ENCODE measurements at regions not wholly inside any gene's neighbourhood (a gene's known extent, or its start where the extent isn't known, plus 50 kb on each side); places are given as distances from the start of the nearest gene placed in this dataset.

DNA sequence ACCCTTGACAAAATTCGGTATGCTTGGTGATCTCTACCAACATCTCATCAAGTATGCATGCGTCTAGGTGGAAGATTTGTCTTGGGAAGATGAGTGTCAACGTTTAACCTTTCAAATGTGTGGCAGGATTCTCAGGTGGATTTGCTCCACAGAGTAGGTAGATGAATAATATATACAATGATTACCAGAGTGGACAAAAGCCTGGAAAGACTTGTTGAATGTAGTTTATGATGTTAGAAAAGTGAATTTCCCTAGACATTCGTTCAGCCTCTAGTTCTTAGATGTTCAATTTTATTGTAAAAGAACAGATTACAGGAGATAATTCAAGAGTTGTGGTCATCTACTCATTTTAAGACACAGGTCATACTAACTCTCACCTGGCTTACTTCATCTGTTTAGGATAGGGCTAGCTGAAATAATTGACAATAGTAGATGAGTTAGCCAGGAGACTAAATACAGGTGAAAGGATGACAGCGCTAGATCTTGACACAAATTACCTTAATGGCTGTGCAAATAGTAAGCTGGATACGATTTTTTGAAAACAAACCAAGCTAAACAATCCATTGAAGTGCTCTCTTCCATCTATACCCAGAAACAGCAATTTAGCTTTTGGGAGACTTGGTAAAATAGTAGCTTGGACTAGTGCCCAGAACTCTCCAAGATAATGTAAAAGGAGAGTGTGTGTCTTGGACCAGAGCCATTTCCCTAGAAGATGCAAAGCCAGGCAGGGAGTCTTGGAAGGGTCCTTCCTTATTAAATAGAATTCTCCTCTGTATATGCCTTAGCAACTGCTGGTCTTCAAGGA is 168.0 kb downstream of the DACT1 start:
- intact Hi-C loops (cut with micrococcal nuclease; ENCODE audit: unreplicated experiment): no loop called here
- Histone ChIP-seq H3K36me3 (replicated peaks in 1 of 2; ENCODE audit: control insufficient read depth in 1 of 2, insufficient read depth in 2 of 2, low read length in 2 of 2) (no peaks in the 10 kb centered on the region), H3K4me1 (ENCODE audit: insufficient read depth, low read length) (no peaks in the 10 kb centered on the region), H3K4me3 (replicated peaks in 1 of 3; ENCODE audit: insufficient read depth in 1 of 3, low read depth in 2 of 3, low read length in 3 of 3) (no peak overlapping the region), H3K9ac (ENCODE audit: insufficient read depth, low read depth, low read length) (no peak overlapping the region), H3K4me2 (ENCODE audit: low read depth, low read length) (no peak overlapping the region), H3K79me2 (ENCODE audit: insufficient read depth, low read length) (no peaks in the 10 kb centered on the region), H3K9me3 (ENCODE audit: low read length) (no peaks in the 10 kb centered on the region), H4K20me1 (ENCODE audit: insufficient read depth, low read length) (no peaks in the 10 kb centered on the region), H2AFZ (ENCODE audit: low read length) (no peak overlapping the region), H3K27me3 (ENCODE audit: control insufficient read depth in 1 of 2, insufficient read depth in 2 of 2, low read length in 2 of 2) (no peaks in the 10 kb centered on the region), H3K27ac (ENCODE audit: extremely low read length, insufficient read depth, low read length) (no peak overlapping the region)
- in situ Hi-C loops (cut with HindIII; ENCODE audit: extremely low pct_ligation_motif_present, low pct_unique_long_range_greater_than_20kb): no loop called here
- FAIRE-seq (no peak), ATAC-seq (no peak), DNase-seq (ENCODE audit: low spot score) (no peak)
- CTCF ChIA-PET (ENCODE audit: low intra/inter-chr PET ratio, low total read pairs): no interaction called here
- POLR2A ChIA-PET: no interaction called here
- BruUV-seq (replicated peaks): no TSS peak
- 1% methylated on average over 6 of the region's 6 CpGs for WGBS (ENCODE audit: low lambda C conversion rate)
- TF ChIP-seq ARHGAP35 (CRISPR knock-in tag; IDR thresholded peaks at IDR 0.05; ENCODE audit: borderline replicate concordance) (no peak), KMT2A (CRISPR knock-in tag; IDR thresholded peaks at IDR 0.05) (no peak), JARID2 (CRISPR knock-in tag; IDR thresholded peaks at IDR 0.05; ENCODE audit: insufficient replicate concordance) (no peak), RELA (CRISPR knock-in tag; IDR thresholded peaks at IDR 0.05) (no peak), HOXA3 (CRISPR knock-in tag; IDR thresholded peaks at IDR 0.05) (no peak), MBD4 (IDR thresholded peaks at IDR 0.05; ENCODE audit: borderline replicate concordance, low read length) (no peak), ZNF205 (CRISPR knock-in tag; IDR thresholded peaks at IDR 0.05) (no peak), TAF1 (CRISPR knock-in tag; IDR thresholded peaks at IDR 0.05) (no peak)
- TF ChIP-seq, protein P1, sequence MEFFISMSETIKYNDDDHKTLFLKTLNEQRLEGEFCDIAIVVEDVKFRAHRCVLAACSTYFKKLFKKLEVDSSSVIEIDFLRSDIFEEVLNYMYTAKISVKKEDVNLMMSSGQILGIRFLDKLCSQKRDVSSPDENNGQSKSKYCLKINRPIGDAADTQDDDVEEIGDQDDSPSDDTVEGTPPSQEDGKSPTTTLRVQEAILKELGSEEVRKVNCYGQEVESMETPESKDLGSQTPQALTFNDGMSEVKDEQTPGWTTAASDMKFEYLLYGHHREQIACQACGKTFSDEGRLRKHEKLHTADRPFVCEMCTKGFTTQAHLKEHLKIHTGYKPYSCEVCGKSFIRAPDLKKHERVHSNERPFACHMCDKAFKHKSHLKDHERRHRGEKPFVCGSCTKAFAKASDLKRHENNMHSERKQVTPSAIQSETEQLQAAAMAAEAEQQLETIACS (CRISPR knock-in tag; IDR thresholded peaks at IDR 0.05): no peak
- TF ChIP-seq, protein P2, sequence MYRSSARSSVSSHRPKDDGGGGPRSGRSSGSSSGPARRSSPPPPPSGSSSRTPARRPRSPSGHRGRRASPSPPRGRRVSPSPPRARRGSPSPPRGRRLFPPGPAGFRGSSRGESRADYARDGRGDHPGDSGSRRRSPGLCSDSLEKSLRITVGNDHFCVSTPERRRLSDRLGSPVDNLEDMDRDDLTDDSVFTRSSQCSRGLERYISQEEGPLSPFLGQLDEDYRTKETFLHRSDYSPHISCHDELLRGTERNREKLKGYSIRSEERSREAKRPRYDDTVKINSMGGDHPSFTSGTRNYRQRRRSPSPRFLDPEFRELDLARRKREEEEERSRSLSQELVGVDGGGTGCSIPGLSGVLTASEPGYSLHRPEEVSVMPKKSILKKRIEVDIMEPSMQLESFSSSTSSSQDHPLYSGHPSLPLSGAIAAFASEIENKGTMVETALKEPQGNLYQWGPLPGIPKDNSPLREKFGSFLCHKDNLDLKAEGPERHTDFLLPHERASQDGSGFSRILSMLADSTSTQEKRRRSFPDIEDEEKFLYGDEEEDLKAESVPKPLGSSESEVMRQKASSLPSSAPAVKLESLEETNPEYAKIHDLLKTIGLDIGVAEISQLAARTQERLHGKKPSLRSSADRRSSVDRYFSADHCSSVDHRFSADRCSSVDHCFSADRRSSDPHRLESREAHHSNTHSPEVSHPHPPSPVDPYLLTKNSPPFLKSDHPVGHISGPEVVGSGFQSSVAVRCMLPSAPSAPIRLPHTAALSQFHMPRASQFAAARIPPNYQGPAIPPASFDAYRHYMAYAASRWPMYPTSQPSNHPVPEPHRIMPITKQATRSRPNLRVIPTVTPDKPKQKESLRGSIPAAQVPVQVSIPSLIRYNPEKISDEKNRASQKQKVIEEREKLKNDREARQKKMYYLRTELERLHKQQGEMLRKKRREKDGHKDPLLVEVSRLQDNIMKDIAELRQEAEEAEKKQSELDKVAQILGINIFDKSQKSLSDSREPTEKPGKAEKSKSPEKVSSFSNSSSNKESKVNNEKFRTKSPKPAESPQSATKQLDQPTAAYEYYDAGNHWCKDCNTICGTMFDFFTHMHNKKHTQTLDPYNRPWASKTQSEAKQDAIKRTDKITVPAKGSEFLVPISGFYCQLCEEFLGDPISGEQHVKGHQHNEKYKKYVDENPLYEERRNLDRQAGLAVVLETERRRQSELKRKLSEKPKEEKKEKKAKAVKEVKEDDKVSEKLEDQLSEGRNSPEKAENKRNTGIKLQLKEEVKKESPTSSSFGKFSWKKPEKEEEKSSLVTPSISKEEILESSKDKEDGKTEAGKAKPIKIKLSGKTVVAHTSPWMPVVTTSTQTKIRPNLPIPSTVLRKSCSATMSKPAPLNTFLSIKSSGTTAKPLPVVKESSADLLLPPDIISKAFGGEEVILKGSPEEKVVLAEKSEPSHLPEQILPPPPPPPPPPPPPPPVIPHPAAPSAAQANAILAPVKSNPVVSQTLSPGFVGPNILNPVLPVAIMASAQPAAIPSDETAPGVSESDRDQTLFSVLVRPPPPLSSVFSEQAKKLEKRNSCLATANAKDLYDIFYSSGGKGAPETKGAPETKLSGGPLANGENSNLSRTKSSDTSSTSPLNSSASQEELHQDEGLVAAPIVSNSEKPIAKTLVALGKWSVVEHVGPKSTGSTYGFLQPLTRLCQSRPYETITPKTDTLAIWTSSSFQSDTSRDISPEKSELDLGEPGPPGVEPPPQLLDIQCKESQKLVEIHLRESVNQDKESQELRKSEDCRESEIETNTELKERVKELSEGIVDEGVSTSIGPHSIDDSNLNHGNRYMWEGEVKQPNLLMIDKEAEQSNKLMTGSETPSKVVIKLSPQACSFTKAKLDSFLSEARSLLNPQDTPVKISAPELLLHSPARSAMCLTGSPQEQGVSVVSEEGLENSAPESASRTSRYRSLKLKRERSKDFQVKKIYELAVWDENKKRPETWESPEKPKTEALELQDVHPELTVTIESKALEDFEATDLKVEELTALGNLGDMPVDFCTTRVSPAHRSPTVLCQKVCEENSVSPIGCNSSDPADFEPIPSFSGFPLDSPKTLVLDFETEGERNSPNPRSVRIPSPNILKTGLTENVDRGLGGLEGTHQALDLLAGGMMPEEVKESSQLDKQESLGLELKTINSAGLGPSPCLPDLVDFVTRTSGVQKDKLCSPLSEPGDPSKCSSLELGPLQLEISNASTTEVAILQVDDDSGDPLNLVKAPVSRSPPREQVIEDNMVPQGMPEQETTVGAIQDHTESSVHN (CRISPR knock-in tag; IDR thresholded peaks at IDR 0.05): no peak
- TF ChIP-seq, protein P3, sequence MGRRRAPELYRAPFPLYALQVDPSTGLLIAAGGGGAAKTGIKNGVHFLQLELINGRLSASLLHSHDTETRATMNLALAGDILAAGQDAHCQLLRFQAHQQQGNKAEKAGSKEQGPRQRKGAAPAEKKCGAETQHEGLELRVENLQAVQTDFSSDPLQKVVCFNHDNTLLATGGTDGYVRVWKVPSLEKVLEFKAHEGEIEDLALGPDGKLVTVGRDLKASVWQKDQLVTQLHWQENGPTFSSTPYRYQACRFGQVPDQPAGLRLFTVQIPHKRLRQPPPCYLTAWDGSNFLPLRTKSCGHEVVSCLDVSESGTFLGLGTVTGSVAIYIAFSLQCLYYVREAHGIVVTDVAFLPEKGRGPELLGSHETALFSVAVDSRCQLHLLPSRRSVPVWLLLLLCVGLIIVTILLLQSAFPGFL (CRISPR knock-in tag; IDR thresholded peaks at IDR 0.05): no peak
- TF ChIP-seq, protein P4, sequence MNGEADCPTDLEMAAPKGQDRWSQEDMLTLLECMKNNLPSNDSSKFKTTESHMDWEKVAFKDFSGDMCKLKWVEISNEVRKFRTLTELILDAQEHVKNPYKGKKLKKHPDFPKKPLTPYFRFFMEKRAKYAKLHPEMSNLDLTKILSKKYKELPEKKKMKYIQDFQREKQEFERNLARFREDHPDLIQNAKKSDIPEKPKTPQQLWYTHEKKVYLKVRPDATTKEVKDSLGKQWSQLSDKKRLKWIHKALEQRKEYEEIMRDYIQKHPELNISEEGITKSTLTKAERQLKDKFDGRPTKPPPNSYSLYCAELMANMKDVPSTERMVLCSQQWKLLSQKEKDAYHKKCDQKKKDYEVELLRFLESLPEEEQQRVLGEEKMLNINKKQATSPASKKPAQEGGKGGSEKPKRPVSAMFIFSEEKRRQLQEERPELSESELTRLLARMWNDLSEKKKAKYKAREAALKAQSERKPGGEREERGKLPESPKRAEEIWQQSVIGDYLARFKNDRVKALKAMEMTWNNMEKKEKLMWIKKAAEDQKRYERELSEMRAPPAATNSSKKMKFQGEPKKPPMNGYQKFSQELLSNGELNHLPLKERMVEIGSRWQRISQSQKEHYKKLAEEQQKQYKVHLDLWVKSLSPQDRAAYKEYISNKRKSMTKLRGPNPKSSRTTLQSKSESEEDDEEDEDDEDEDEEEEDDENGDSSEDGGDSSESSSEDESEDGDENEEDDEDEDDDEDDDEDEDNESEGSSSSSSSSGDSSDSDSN (CRISPR knock-in tag; IDR thresholded peaks at IDR 0.05): no peak

Data from HepG2 (cell line).